ENCODE measurements at regions not wholly inside any gene's neighbourhood (a gene's known extent, or its start where the extent isn't known, plus 50 kb on each side); places are given as distances from the start of the nearest gene placed in this dataset.

DNA sequence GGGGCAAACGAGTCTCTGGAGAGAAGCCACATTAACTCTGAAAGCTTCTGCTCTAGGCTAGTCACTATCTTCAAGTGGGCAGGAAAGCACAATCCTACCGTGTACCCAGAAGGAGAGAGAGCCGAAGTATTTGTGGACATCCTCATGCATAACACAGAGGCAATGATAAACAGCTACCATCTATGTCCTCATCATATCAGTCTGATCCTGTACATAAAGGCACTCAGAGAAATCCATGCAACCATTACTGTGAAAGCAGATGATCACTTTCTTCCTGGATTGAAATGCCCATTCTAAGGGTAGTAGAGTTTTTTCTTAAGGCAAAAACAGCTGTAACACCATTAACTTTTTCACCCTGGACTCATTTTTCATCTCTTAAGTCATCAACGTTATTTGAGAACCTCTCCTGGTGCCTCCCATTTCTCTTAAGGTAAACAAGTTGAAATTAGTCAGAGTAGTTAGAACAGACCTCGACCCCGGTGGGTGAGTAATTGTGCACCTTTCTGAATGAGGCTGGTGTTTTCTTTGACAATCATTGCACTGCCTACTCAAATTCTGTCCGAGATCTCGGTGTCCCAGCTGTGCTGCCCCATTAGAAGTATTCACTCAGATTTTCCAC lies 327.4 kb downstream of the SHQ1 start:
- TF ChIP-seq, protein P1, sequence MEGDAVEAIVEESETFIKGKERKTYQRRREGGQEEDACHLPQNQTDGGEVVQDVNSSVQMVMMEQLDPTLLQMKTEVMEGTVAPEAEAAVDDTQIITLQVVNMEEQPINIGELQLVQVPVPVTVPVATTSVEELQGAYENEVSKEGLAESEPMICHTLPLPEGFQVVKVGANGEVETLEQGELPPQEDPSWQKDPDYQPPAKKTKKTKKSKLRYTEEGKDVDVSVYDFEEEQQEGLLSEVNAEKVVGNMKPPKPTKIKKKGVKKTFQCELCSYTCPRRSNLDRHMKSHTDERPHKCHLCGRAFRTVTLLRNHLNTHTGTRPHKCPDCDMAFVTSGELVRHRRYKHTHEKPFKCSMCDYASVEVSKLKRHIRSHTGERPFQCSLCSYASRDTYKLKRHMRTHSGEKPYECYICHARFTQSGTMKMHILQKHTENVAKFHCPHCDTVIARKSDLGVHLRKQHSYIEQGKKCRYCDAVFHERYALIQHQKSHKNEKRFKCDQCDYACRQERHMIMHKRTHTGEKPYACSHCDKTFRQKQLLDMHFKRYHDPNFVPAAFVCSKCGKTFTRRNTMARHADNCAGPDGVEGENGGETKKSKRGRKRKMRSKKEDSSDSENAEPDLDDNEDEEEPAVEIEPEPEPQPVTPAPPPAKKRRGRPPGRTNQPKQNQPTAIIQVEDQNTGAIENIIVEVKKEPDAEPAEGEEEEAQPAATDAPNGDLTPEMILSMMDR (IDR thresholded peaks at IDR 0.05), result no peak
- no peak for TF ChIP-seq ZFX (IDR thresholded peaks at IDR 0.05; ENCODE audit: borderline replicate concordance)
